ENCODE measurements at regions not wholly inside any gene's neighbourhood (a gene's known extent, or its start where the extent isn't known, plus 50 kb on each side); places are given as distances from the start of the nearest gene placed in this dataset.

DNA sequence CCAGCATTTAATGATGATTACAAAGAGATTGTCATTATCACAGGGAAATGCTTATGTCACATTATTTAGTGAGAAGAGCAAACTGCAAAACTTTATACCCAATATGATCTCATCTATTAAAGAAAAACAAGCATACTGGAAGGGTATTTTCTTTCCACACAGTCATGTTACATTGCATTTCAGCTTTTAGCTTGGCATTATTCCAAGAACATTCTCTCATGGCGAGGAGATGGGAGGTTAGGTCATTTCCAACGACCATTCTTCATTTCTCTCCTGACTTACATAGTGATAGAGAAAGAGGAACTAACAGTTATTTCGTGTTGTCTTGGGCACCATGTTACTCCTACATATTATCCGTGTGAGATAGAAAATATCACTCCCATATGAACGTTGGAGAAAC, 309.4 kb upstream of the XYLT1 start:
- no peak for TF ChIP-seq POLR2A (IDR thresholded peaks at IDR 0.05)
- TF ChIP-seq, protein P1, sequence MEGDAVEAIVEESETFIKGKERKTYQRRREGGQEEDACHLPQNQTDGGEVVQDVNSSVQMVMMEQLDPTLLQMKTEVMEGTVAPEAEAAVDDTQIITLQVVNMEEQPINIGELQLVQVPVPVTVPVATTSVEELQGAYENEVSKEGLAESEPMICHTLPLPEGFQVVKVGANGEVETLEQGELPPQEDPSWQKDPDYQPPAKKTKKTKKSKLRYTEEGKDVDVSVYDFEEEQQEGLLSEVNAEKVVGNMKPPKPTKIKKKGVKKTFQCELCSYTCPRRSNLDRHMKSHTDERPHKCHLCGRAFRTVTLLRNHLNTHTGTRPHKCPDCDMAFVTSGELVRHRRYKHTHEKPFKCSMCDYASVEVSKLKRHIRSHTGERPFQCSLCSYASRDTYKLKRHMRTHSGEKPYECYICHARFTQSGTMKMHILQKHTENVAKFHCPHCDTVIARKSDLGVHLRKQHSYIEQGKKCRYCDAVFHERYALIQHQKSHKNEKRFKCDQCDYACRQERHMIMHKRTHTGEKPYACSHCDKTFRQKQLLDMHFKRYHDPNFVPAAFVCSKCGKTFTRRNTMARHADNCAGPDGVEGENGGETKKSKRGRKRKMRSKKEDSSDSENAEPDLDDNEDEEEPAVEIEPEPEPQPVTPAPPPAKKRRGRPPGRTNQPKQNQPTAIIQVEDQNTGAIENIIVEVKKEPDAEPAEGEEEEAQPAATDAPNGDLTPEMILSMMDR (IDR thresholded peaks at IDR 0.05), result no peak
